SIG-M5 treated with dmso at 0.1 percent for 504 hours (cell line): ENCODE measurements at regions not wholly inside any gene's neighbourhood (a gene's known extent, or its start where the extent isn't known, plus 50 kb on each side); places are given as distances from the start of the nearest gene placed in this dataset.
A peak's percentile ranks its signal among the peaks of the same experiment; 100 is the strongest.

Experiments used
- DNase-seq: peaks from one replicate; lab custom pipeline; 2025; ENCODE audit not compliant: unreplicated experiment; lab: John Stamatoyannopoulos, UW

DNA sequence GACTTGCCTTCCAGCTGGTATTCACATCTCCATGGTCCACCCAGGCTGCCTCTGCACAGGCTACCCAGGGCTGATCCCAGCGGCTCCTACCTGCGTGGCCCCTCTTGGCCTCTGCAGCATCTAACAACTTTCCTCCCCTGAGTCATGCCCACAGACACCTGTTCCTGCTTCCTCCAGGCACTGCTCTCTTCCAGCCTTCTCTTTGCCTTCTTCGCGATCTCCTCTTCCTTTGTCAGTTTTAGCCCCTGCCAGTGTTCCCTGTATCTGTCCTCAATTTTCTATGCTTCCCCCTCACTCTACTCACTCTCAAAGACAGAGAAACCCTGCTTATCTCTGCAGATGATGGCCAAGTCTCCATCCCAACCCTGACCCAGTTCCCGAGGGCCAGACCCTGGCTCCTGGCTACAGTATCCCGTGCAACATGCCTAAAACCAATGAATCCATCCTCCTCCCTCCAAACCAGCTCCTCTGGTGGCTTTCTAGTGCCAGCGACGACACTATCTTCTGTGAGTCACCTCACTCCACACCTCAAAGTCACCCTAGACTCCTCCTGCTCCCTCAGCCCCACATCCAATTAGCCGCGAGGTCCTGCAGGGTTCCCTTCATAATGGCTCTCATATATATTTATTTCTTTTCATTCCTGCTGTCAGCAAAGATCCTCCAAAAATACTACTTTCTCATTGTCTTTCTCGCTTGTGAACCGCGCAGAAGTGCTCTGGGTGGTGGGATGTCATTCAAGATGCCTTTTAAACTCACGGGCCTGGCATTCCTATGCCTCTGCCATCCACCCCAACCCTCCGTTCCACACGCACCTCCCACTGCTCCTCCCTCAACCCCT, 259.2 kb downstream of the TOMM20 start:
- DNase-seq: no peak

GRCh38 chr1:234868296-234869147, 258.5 kb upstream of the IRF2BP2 start:
- DNase-seq: no peak

- DNase-seq: peak; percentile 95
Observed at GRCh38 chr1:234866007-234866866, 256.3 kb upstream of the IRF2BP2 start.

- DNase-seq: no peak
Observed at GRCh38 chr1:234865171-234866006, 255.4 kb upstream of the IRF2BP2 start.

DNA sequence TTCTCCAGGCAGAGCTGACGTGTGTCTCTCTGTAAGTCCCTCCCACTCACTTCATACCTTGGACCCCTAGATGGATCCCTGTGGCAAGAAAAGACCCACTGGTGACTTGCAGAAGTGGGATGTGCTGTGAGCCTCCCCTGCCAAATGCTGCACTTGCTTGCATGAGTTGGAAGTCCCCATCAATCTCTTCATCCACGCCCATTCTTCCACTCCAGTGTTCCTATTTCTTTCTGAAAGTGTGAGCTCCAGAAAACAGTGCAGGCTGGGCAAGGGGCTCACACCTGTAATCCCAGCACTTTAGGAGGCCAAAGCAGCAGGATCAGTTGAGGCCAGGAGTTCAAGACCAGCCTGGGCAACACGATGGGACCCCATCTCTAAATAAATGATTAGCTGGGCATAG, 254.1 kb upstream of the IRF2BP2 start:
- no peak for DNase-seq

- no peak for DNase-seq
Observed at GRCh38 chr1:234863551-234863971, 253.6 kb upstream of the IRF2BP2 start.

DNA sequence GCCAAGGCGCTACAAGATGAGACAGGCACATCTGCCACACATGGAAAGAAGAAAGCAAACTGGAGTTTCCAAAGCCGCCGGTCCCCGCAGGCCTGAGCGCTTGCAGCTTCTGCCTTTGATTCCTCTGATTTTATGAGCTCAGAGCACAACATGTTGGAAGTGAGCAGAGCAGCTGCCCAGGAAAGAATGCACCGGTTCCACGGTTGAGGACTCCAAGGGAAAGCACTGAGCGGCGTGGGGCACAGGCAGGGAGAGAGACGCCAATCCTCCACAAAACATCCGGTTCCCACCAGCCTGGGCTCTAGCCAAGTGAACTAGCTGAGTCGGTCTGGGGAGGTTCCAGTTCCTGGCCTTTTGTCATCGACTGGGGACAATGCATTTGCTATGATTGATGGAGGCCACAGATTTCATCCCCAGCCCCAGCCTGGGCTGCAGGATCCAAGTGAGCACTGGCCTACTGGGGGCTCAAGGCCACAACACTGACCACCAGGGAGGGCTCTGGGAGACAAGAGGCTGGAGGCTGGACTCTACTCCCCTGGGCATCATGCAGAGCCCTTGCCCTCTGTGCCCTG, 253.1 kb upstream of the IRF2BP2 start:
- no peak for DNase-seq

GRCh38 chr1:234862360-234862943, 252.5 kb upstream of the IRF2BP2 start:
- no peak for DNase-seq

- no peak for DNase-seq
Observed at GRCh38 chr1:234861761-234862160, 251.8 kb upstream of the IRF2BP2 start.

GRCh38 chr1:234861024-234861620, 251.1 kb upstream of the IRF2BP2 start:
- DNase-seq: no peak

DNA sequence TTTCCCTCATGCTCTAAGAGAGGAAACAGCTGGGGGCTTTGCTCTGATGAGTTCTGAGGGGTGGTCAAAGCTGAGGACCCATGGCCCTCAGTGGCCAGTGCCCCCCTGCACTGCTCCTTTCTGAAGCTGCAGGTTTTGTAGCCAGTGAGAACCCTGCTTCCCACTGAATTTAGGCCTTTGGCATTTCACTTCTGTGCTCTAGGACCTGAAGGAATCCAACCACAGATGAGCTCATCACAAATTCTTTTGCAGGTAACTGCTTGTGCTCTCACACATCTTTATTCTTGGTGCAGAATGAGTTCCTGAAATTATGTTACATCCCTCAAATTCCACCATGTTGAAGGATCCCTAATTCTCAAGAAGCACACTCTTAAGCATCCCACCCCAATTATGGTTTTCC, 248.7 kb upstream of the IRF2BP2 start:
- DNase-seq: no peak

GRCh38 chr1:234856845-234857245, 246.9 kb upstream of the IRF2BP2 start:
- no peak for DNase-seq

- no peak for DNase-seq
Observed at GRCh38 chr1:234855851-234856250, 245.9 kb upstream of the IRF2BP2 start.

- DNase-seq: no peak
Observed at GRCh38 chr1:234854645-234855039, 244.7 kb upstream of the IRF2BP2 start.

DNA sequence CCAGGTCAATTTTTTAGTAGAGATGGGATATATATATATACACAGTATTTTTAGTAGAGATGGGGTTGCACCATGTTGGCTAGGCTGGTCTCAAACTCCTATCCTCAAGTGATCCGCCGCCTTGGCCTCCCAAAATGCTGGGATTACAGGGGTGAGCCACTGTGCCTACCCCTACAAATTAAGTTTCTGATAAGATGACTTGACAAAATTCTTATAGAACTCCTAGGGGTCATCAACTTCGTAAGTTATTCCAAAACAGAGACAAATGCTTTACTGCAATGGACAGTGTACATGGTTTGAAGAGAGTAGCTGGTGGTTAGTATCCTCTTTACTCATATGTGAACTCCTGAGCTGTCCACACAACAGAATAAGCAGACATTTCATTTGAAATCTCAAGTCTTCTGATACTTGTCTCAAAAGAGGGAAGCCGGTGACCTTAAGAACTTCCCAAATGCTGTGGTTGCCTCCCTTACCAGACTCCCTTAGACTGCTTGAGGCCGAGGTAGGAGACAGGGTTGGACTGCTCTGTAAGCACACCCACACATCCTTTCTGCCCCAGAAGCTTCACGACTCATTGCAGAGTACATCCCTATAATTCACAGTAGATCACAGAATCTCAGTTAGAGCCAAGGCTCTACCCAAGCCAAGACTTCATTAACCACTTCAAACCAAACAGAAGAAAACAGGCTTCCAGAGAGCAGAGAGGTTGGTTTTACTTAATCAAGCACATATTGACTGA, 244.1 kb upstream of the IRF2BP2 start:
- peak; percentile 69 for DNase-seq

GRCh38 chr1:234852659-234853058, 242.7 kb upstream of the IRF2BP2 start:
- no peak for DNase-seq

DNA sequence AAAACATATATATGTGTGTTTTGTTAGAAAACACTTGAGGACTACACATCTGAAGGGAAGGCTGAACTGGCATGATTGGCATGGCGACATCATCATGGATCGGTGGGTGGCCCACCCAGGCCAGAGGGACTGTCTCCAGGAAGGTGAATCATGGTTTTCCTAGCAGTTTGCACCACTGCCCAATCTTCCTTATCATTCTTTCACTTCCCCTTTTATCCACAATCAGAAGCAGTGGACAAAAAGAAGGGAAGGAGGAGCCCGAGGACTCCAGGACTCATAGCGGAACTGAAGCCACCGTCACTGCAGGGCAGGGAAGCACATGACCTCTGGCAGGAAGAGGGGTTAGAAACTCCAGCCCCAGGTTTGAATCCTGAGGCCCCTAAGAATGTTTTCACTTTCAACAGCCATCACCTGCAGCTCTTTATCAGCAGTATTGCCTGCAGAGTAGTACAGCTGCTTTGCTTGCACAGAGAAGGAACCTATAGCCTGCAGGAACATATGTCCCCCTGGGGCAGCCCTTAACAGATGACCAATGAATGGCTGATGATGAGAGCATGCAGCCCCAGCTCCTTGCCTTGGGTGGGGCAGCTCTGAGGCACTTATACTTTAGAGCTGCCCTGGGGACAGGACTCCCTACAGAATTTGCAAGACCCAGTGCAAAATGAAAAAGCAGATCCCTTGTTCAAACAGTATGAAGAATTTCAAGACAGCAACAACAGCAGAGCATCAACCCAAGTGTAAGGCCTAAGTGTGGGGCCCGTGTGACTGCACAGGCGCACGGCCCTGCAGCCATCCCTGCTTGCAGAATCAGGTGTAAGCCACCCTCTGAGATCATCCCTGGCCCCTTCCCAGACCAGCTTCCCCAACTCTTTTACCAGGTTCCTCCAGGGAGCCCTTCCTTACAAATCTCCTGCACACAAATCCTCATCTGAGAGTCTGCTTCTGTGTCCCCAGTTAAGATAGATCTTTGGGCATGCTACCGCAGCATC, 241.8 kb upstream of the IRF2BP2 start:
- peak; percentile 99 for DNase-seq
